Epithelial cell of esophagus (primary cell): ENCODE measurements at regions not wholly inside any gene's neighbourhood (a gene's known extent, or its start where the extent isn't known, plus 50 kb on each side); places are given as distances from the start of the nearest gene placed in this dataset.

Experiments
- DNase-seq: peaks from one replicate; pipeline ENCODE4 v3.0.0; 2010; ENCODE audit warnings: low read depth
- H3K4me3 ChIP-seq: 2 replicates; pipeline ENCODE4 v1.5.1; 2011; ENCODE audit warnings: mild to moderate bottlenecking, low read length, control low read depth
- TF ChIP-seq, protein P1 (sequence below): IDR thresholded peaks from 2 replicates; pipeline ENCODE4 v1.5.1; 2011; ENCODE audit warnings: low read depth, mild to moderate bottlenecking, low read length, control low read depth, inconsistent platforms; ENCODE audit not compliant: insufficient read depth; ENCODE audit errors: missing control alignments

DNA sequence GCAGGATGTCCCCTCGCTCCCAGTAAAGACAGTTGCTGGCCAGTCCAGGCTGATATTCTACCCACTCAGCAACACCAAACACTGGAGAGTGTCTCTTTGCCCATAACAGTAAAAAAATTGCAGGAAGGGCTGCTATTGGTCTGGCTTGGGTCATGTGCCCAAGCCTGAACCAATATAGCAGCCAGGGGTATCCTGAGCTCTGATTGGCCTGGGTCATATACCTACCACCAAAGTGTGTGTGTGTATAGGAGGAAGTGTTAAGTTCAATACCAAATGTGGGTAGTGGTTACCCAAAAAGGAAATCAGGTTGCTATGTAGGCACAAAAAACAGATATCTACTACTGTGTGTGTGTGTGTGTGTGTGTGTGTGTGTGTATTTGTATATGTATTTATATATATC lies 373.2 kb downstream of the BCOR start:
- no peak for DNase-seq
- TF ChIP-seq, protein P1, sequence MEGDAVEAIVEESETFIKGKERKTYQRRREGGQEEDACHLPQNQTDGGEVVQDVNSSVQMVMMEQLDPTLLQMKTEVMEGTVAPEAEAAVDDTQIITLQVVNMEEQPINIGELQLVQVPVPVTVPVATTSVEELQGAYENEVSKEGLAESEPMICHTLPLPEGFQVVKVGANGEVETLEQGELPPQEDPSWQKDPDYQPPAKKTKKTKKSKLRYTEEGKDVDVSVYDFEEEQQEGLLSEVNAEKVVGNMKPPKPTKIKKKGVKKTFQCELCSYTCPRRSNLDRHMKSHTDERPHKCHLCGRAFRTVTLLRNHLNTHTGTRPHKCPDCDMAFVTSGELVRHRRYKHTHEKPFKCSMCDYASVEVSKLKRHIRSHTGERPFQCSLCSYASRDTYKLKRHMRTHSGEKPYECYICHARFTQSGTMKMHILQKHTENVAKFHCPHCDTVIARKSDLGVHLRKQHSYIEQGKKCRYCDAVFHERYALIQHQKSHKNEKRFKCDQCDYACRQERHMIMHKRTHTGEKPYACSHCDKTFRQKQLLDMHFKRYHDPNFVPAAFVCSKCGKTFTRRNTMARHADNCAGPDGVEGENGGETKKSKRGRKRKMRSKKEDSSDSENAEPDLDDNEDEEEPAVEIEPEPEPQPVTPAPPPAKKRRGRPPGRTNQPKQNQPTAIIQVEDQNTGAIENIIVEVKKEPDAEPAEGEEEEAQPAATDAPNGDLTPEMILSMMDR: no peak

DNA sequence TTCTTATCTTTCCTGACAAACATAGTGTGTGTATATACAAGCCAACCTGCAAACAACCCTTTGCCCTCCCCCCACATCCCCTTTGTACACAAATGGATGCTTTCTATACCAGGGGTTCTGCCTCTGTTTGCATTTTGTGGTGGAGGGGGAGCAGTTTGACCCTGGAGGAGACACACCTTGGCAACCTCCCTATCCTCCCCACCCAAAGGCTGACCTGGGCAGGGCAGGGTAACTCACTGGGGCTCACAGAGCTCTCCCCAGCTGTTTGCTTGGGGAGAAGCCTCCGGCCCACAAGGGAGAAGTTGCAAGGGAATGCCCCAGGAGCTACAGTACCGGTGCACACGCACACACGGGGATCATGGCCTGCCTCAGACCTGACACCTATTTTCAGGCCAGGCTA lies 372.6 kb downstream of the BCOR start:
- TF ChIP-seq, protein P1: no peak
- DNase-seq: no peak
- no peak overlapping the region for H3K4me3 ChIP-seq

More for the DNA sequence above, 373.2 kb downstream of the BCOR start:
- H3K4me3 ChIP-seq: no peak overlapping the region

- peak; percentile 45 for DNase-seq
- H3K4me3 ChIP-seq: no peak overlapping the region
- TF ChIP-seq, protein P1: no peak
These were observed 371.7 kb downstream of the BCOR start for GRCh38 chrX:39725928-39726619.

DNA sequence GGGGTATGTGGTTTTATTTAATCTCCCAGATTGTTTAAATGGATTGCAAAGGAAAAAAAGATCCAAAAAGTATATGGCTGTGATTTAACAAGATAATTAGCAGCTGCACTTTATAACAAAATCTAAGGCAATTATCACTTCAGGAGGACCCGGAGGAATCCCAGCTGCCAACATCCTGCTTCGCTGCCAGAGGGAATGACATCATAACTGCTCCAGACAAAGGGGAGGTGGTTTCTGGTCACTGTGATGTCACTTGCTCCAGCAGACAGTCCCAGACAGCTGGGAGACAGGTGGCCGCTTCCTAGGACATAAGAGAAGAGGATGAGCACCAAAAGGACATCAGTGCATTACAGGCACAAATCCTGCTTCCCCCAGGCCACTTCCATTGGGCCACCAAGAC lies 371.0 kb downstream of the BCOR start:
- no peak overlapping the region for H3K4me3 ChIP-seq
- TF ChIP-seq, protein P1: no peak
- peak; percentile 14 for DNase-seq

- peak; percentile 11 for DNase-seq
- no peak overlapping the region for H3K4me3 ChIP-seq
- TF ChIP-seq, protein P1: no peak
These were observed 369.7 kb downstream of the BCOR start for GRCh38 chrX:39728025-39728424.

- no peak overlapping the region for H3K4me3 ChIP-seq
- TF ChIP-seq, protein P1: no peak
- no peak for DNase-seq
These were observed 368.7 kb downstream of the BCOR start for GRCh38 chrX:39728852-39729598.
